ENCODE measurements at regions not wholly inside any gene's neighbourhood (a gene's known extent, or its start where the extent isn't known, plus 50 kb on each side); places are given as distances from the start of the nearest gene placed in this dataset.

DNA sequence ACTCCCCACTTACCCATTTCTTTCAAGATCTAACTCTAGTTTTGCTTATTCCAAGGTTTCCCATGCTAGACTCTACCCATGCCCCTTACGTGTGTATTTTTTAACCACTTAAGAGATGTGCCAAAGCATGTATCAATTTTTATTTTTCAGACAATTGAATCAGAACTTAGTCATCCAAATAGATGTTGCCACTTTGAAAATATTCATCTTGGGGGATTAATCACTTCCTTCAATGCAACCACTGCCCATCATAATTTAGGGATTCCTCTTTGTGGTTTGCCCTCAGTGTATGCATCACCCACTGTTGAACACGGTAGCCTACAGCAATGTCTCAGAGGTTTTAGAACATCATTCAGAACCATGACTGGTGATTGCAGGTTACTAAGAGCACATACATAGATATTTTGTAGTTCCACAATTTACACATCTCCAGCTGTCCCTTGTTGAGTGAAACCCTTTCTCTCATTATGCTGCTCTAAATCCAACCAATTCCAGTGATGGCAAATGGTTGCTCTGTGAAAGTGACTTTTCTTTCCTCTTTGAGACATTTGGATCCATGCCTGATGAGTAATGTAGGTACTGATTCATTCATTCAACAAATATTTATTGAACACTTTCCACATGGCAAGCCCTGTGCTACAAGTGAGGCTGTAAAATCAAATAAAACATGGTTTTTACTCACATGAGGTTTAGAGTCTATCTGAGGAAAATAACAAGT is 60.6 kb upstream of the SERP2 start:
- DNase-seq (ENCODE audit: low spot score) (peak; percentile 14), ATAC-seq (no peak), FAIRE-seq (no peak)
- in situ Hi-C loops (cut with HindIII; ENCODE audit: extremely low pct_ligation_motif_present, low pct_unique_long_range_greater_than_20kb): no loop called here
- Histone ChIP-seq H3K4me1 (ENCODE audit: insufficient read depth, low read length) (no peaks in the 10 kb centered on the region), H3K9me3 (ENCODE audit: low read length) (no peaks in the 10 kb centered on the region), H3K36me3 (replicated peaks in 1 of 2; ENCODE audit: control insufficient read depth in 1 of 2, insufficient read depth in 2 of 2, low read length in 2 of 2) (no peaks in the 10 kb centered on the region), H3K4me3 (replicated peaks in 1 of 3; ENCODE audit: insufficient read depth in 1 of 3, low read depth in 2 of 3, low read length in 3 of 3) (no peak overlapping the region), H3K4me2 (ENCODE audit: low read depth, low read length) (no peak overlapping the region), H3K27me3 (ENCODE audit: control insufficient read depth in 1 of 2, insufficient read depth in 2 of 2, low read length in 2 of 2) (no peaks in the 10 kb centered on the region; a peak in 1 of 5 replicates), H2AFZ (ENCODE audit: low read length) (no peak overlapping the region), H4K20me1 (ENCODE audit: insufficient read depth, low read length) (no peaks in the 10 kb centered on the region), H3K79me2 (ENCODE audit: insufficient read depth, low read length) (no peaks in the 10 kb centered on the region), H3K9ac (ENCODE audit: insufficient read depth, low read depth, low read length) (no peak overlapping the region), H3K27ac (ENCODE audit: extremely low read length, insufficient read depth, low read length) (no peak overlapping the region)
- no TSS peak for BruUV-seq (replicated peaks)
- intact Hi-C loops (cut with micrococcal nuclease; ENCODE audit: unreplicated experiment): no loop called here
- ChIA-PET CTCF (ENCODE audit: low intra/inter-chr PET ratio, low total read pairs) (no interaction called here), POLR2A (no interaction called here)
- 50% methylated on average over 2 of the region's 2 CpGs for WGBS (ENCODE audit: low lambda C conversion rate)
- TF ChIP-seq KLF11 (CRISPR knock-in tag; IDR thresholded peaks at IDR 0.05) (no peak), ZFX (CRISPR knock-in tag; IDR thresholded peaks at IDR 0.05; ENCODE audit: low read depth) (no peak), ZNF180 (CRISPR knock-in tag; IDR thresholded peaks at IDR 0.05; ENCODE audit: borderline replicate concordance, low read depth) (no peak), ZC3H4 (CRISPR knock-in tag; IDR thresholded peaks at IDR 0.05; ENCODE audit: borderline replicate concordance) (no peak), MED13 (CRISPR knock-in tag; IDR thresholded peaks at IDR 0.05) (no peak), ZNF296 (CRISPR knock-in tag; conservative IDR thresholded peaks at IDR 0.05) (no peak), TBP (CRISPR knock-in tag; IDR thresholded peaks at IDR 0.05) (no peak), ZNF225 (CRISPR knock-in tag; IDR thresholded peaks at IDR 0.05) (no peak), KLF16 (CRISPR knock-in tag; IDR thresholded peaks at IDR 0.05) (no peak), CCAR2 (optimal IDR thresholded peaks at IDR 0.05; ENCODE audit: low read depth, low read length) (no peak), HHEX (CRISPR knock-in tag; IDR thresholded peaks at IDR 0.05) (no peak), MZF1 (CRISPR knock-in tag; IDR thresholded peaks at IDR 0.05; ENCODE audit: borderline replicate concordance) (no peak), ARNT2 (CRISPR knock-in tag; IDR thresholded peaks at IDR 0.05; ENCODE audit: low read depth) (no peak), CCDC6 (CRISPR knock-in tag; IDR thresholded peaks at IDR 0.05) (no peak), ZNF660 (CRISPR knock-in tag; IDR thresholded peaks at IDR 0.05; ENCODE audit: borderline replicate concordance, low read depth) (no peak)
- TF ChIP-seq, protein P1, sequence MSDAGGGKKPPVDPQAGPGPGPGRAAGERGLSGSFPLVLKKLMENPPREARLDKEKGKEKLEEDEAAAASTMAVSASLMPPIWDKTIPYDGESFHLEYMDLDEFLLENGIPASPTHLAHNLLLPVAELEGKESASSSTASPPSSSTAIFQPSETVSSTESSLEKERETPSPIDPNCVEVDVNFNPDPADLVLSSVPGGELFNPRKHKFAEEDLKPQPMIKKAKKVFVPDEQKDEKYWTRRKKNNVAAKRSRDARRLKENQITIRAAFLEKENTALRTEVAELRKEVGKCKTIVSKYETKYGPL (CRISPR knock-in tag; IDR thresholded peaks at IDR 0.05): no peak
- TF ChIP-seq, protein P2, sequence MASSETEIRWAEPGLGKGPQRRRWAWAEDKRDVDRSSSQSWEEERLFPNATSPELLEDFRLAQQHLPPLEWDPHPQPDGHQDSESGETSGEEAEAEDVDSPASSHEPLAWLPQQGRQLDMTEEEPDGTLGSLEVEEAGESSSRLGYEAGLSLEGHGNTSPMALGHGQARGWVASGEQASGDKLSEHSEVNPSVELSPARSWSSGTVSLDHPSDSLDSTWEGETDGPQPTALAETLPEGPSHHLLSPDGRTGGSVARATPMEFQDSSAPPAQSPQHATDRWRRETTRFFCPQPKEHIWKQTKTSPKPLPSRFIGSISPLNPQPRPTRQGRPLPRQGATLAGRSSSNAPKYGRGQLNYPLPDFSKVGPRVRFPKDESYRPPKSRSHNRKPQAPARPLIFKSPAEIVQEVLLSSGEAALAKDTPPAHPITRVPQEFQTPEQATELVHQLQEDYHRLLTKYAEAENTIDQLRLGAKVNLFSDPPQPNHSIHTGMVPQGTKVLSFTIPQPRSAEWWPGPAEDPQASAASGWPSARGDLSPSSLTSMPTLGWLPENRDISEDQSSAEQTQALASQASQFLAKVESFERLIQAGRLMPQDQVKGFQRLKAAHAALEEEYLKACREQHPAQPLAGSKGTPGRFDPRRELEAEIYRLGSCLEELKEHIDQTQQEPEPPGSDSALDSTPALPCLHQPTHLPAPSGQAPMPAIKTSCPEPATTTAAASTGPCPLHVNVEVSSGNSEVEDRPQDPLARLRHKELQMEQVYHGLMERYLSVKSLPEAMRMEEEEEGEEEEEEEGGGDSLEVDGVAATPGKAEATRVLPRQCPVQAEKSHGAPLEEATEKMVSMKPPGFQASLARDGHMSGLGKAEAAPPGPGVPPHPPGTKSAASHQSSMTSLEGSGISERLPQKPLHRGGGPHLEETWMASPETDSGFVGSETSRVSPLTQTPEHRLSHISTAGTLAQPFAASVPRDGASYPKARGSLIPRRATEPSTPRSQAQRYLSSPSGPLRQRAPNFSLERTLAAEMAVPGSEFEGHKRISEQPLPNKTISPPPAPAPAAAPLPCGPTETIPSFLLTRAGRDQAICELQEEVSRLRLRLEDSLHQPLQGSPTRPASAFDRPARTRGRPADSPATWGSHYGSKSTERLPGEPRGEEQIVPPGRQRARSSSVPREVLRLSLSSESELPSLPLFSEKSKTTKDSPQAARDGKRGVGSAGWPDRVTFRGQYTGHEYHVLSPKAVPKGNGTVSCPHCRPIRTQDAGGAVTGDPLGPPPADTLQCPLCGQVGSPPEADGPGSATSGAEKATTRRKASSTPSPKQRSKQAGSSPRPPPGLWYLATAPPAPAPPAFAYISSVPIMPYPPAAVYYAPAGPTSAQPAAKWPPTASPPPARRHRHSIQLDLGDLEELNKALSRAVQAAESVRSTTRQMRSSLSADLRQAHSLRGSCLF (CRISPR knock-in tag; IDR thresholded peaks at IDR 0.05; ENCODE audit: borderline replicate concordance): no peak
- TF ChIP-seq, protein P3, sequence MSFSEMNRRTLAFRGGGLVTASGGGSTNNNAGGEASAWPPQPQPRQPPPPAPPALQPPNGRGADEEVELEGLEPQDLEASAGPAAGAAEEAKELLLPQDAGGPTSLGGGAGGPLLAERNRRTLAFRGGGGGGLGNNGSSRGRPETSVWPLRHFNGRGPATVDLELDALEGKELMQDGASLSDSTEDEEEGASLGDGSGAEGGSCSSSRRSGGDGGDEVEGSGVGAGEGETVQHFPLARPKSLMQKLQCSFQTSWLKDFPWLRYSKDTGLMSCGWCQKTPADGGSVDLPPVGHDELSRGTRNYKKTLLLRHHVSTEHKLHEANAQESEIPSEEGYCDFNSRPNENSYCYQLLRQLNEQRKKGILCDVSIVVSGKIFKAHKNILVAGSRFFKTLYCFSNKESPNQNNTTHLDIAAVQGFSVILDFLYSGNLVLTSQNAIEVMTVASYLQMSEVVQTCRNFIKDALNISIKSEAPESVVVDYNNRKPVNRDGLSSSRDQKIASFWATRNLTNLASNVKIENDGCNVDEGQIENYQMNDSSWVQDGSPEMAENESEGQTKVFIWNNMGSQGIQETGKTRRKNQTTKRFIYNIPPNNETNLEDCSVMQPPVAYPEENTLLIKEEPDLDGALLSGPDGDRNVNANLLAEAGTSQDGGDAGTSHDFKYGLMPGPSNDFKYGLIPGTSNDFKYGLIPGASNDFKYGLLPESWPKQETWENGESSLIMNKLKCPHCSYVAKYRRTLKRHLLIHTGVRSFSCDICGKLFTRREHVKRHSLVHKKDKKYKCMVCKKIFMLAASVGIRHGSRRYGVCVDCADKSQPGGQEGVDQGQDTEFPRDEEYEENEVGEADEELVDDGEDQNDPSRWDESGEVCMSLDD (CRISPR knock-in tag; IDR thresholded peaks at IDR 0.05; ENCODE audit: borderline replicate concordance): no peak
